Lung (tissue), 11 donors: ENCODE measurements at regions not wholly inside any gene's neighbourhood (a gene's known extent, or its start where the extent isn't known, plus 50 kb on each side); places are given as distances from the start of the nearest gene placed in this dataset.

Experiments
- ATAC-seq: fragments of 200-7000 bp; cut with Tn5 transposase; one replicate; pipeline ENCODE4 v1.9.1; 2020; ENCODE audit warnings: moderate number of reproducible peaks; ENCODE audit not compliant: insufficient read depth, low FRiP score
- DNase-seq, 3 donors: peaks; one replicate each; pipeline ENCODE4 v3.0.0-alpha.2; 2013 to 2017
- H3K27ac ChIP-seq, 2 donors: one replicate each; pipeline ENCODE4 v1.5.1; 2013; ENCODE audit warnings: mild to moderate bottlenecking in 2 of 2, moderate library complexity in 2 of 2, control low read depth in 1 of 2, inconsistent platforms in 1 of 2, low read depth in 1 of 2, low read length in 1 of 2
- H3K27me3 ChIP-seq, 3 donors: one replicate each; pipeline ENCODE4 v1.5.1; 2013; ENCODE audit warnings: low read length in 2 of 3; ENCODE audit not compliant: control insufficient read depth in 3 of 3, insufficient read depth in 3 of 3
- H3K36me3 ChIP-seq, 4 donors: one replicate each; pipeline ENCODE4 v1.5.1; 2013; ENCODE audit warnings: low read length in 4 of 4, mild to moderate bottlenecking in 1 of 4, moderate library complexity in 1 of 4; ENCODE audit not compliant: control insufficient read depth in 4 of 4, insufficient read depth in 4 of 4
- H3K4me1 ChIP-seq, 5 donors: one replicate each; pipeline ENCODE4 v1.5.1; 2013; ENCODE audit warnings: low read length in 5 of 5, mild to moderate bottlenecking in 2 of 5, moderate library complexity in 1 of 5; ENCODE audit not compliant: control insufficient read depth in 5 of 5, insufficient read depth in 5 of 5
- H3K4me3 ChIP-seq: one replicate; pipeline ENCODE4 v1.5.1; 2013; ENCODE audit warnings: mild to moderate bottlenecking, control low read depth, moderate library complexity
- H3K9ac ChIP-seq, 2 donors: one replicate each; pipeline ENCODE4 v1.5.1; 2013; ENCODE audit warnings: low read length in 2 of 2, control low read depth in 1 of 2; ENCODE audit not compliant: insufficient read depth in 1 of 2
- H3K9me3 ChIP-seq, 4 donors: one replicate each; pipeline ENCODE4 v1.5.1; 2013; ENCODE audit warnings: low read length in 3 of 4, mild to moderate bottlenecking in 1 of 4, moderate library complexity in 1 of 4; ENCODE audit not compliant: control insufficient read depth in 4 of 4, insufficient read depth in 3 of 4
- WGBS, 2 donors: extraction: QIAGEN DNeasy Blood & Tissue Kit; methylation state at CpG; one replicate each; pipeline ENCODE4 v1.1.7; 2013; 5-methylcytosine and 5-hydroxymethylcytosine counted together
- TF ChIP-seq, protein P1 (sequence below): IDR thresholded peaks from 2 replicates; pipeline ENCODE4 v1.5.1; 2012; ENCODE audit warnings: mild to moderate bottlenecking; ENCODE audit errors: control extremely low read depth, extremely low read depth
- donor health status: control.
- donor health status: control.
- donor health status: Bipolar disorder and iron deficiency.
- donor health status: healthy.
- donor health status: DM: yes; HTN: yes; CAD: no.

DNA sequence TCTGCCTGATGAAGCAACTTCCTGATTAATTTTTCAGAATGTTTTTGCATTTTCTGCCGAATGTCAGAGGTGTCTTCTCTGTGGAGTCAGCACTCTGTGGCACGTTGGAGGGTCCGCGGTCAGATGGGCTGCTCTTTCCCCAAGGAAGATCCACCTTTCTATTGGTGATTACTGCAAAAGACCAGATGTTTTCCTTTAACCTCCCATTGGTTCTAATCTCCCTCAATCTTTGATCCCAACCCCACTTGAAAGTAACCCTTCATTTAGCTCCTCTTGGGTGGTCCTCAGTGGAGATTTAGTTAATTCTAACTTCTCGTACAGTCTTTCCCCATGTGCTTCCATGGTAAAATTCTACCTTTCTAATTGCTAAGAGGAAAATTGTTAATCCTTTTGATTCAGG, 397.7 kb upstream of the DDHD1 start:
- DNase-seq: no peak
- H3K9ac ChIP-seq: no peak overlapping the region
- WGBS, 2 donors: 82% methylated on average over 5 of the region's 5 CpGs

DNA sequence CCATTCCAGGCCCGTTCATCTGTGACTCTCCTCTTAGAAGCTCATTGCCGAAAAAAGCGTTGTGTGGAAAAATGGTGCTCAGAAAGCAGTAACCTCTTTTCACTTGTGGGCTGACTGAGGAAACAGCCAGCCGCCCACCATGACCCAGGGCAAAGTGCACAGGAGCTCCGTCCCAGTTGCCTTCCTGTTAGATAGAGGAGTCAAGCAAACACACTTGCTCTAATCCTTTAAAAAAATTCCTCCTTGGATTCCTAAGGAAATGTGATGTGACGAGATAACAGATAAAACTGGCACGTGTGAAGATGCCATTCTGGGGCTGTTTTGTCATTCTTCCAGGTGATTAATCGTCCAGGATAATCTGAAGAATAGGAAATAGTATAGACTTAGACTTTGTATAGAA, 396.8 kb upstream of the DDHD1 start:
- no peak for ATAC-seq
- Histone ChIP-seq H3K36me3 (no peaks in the 10 kb centered on the region), H3K27me3 (no peaks in the 10 kb centered on the region), H3K4me3 (no peak overlapping the region), H3K9me3 (no peaks in the 10 kb centered on the region), H3K27ac (no peak overlapping the region), H3K9ac (no peak overlapping the region), H3K4me1 (peaks cover 0 to 5% (median 0%) of the 10 kb centered on the region in 5 donors)
- WGBS, 2 donors: 64 to 71% methylated on average over 8 of the region's 8 CpGs
- no peak for DNase-seq
- TF ChIP-seq, protein P1, sequence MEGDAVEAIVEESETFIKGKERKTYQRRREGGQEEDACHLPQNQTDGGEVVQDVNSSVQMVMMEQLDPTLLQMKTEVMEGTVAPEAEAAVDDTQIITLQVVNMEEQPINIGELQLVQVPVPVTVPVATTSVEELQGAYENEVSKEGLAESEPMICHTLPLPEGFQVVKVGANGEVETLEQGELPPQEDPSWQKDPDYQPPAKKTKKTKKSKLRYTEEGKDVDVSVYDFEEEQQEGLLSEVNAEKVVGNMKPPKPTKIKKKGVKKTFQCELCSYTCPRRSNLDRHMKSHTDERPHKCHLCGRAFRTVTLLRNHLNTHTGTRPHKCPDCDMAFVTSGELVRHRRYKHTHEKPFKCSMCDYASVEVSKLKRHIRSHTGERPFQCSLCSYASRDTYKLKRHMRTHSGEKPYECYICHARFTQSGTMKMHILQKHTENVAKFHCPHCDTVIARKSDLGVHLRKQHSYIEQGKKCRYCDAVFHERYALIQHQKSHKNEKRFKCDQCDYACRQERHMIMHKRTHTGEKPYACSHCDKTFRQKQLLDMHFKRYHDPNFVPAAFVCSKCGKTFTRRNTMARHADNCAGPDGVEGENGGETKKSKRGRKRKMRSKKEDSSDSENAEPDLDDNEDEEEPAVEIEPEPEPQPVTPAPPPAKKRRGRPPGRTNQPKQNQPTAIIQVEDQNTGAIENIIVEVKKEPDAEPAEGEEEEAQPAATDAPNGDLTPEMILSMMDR: no peak

More for the DNA sequence above, 397.7 kb upstream of the DDHD1 start:
- H3K4me1 ChIP-seq: peaks cover 0 to 5% (median 0%) of the 10 kb centered on the region in 5 donors
- TF ChIP-seq, protein P1: no peak
- no peak overlapping the region for H3K4me3 ChIP-seq
- H3K9me3 ChIP-seq: no peaks in the 10 kb centered on the region
- H3K36me3 ChIP-seq: no peaks in the 10 kb centered on the region
- no peaks in the 10 kb centered on the region for H3K27me3 ChIP-seq
- ATAC-seq: no peak
- no peak overlapping the region for H3K27ac ChIP-seq

GRCh38 chr14:53547593-53547992, 394.5 kb upstream of the DDHD1 start:
- no peak for ATAC-seq
- Histone ChIP-seq H3K27ac (no peak overlapping the region), H3K36me3 (no peaks in the 10 kb centered on the region), H3K4me3 (no peak overlapping the region), H3K27me3 (no peaks in the 10 kb centered on the region), H3K9ac (no peak overlapping the region), H3K4me1 (peaks cover 0 to 26% (median 7%) of the 10 kb centered on the region in 5 donors), H3K9me3 (no peaks in the 10 kb centered on the region)
- WGBS, 2 donors: 86 to 100% methylated on average over 1 of the region's 1 CpG
- TF ChIP-seq, protein P1: no peak
- DNase-seq: no peak

DNA sequence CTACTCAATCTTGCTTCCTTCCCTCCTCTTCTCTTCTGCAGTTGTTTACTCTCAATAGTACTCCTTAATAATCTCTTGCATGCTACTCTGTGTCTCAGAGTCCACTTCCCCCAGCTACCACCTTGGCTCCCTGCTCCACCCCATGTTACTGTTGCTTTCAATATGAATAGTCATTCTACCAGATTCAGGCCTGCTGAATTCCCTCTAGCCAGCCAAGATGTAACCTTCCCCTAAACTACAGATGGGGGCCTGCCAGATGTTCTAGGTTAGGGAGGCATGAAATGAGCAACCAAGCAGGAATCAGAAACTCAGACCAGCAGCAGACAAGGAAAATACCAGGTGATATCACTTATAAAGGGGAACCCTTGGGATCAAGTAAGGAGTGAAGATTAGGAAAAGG, 392.1 kb upstream of the DDHD1 start:
- TF ChIP-seq, protein P1: no peak
- no peak overlapping the region for H3K27ac ChIP-seq
- no peak overlapping the region for H3K4me3 ChIP-seq
- H3K9me3 ChIP-seq: no peaks in the 10 kb centered on the region
- DNase-seq (no peak), ATAC-seq (no peak)
- H3K4me1 ChIP-seq: peaks cover 0 to 31% (median 9%) of the 10 kb centered on the region in 5 donors
- H3K36me3 ChIP-seq: no peaks in the 10 kb centered on the region
- no peak overlapping the region for H3K9ac ChIP-seq
- H3K27me3 ChIP-seq: no peaks in the 10 kb centered on the region
